ENCODE measurements at regions not wholly inside any gene's neighbourhood (a gene's known extent, or its start where the extent isn't known, plus 50 kb on each side); places are given as distances from the start of the nearest gene placed in this dataset.
"Not testable (repeated sequence)": the region's sequence is repeated elsewhere in the genome, so short reads cannot be mapped to it uniquely, and the experiment has no call there.

GRCh38 chr2:207216457-207216856, 50.7 kb upstream of the KLF7 start:
- no peak for DNase-seq (ENCODE audit: low read depth in 1 of 2, low spot score in 1 of 2)

- no peak for DNase-seq (ENCODE audit: low read depth in 1 of 2, low spot score in 1 of 2)
These were observed 51.7 kb upstream of the KLF7 start for GRCh38 chr2:207217442-207217841.

- DNase-seq (ENCODE audit: low read depth in 1 of 2, low spot score in 1 of 2) = no peak
These were observed 53.4 kb upstream of the KLF7 start for GRCh38 chr2:207219081-207219630.

GRCh38 chr2:207219676-207220501, 54.1 kb upstream of the KLF7 start:
- DNase-seq (ENCODE audit: low read depth in 1 of 2, low spot score in 1 of 2) = no peak

- DNase-seq (ENCODE audit: low read depth in 1 of 2, low spot score in 1 of 2) = no peak
These were observed 56.0 kb upstream of the KLF7 start for GRCh38 chr2:207221731-207222130.

- no peak for DNase-seq (ENCODE audit: low read depth in 1 of 2, low spot score in 1 of 2)
These were observed 57.3 kb upstream of the KLF7 start for GRCh38 chr2:207223051-207223450.

GRCh38 chr2:207224381-207224780, 58.6 kb upstream of the KLF7 start:
- no peak for DNase-seq (ENCODE audit: low read depth in 1 of 2, low spot score in 1 of 2)

- peak in 1 of 2 donors; percentile 35 for DNase-seq (ENCODE audit: low read depth in 1 of 2, low spot score in 1 of 2)
These were observed 59.2 kb upstream of the KLF7 start for GRCh38 chr2:207224791-207225482.

GRCh38 chr2:207225773-207226172, 60.0 kb upstream of the KLF7 start:
- DNase-seq (ENCODE audit: low read depth in 1 of 2, low spot score in 1 of 2) = no peak

- no peak for DNase-seq (ENCODE audit: low read depth in 1 of 2, low spot score in 1 of 2)
These were observed 60.5 kb upstream of the KLF7 start for GRCh38 chr2:207226243-207226642.

GRCh38 chr2:207226671-207227061, 60.9 kb upstream of the KLF7 start:
- no peak for DNase-seq (ENCODE audit: low read depth in 1 of 2, low spot score in 1 of 2)

GRCh38 chr2:207227062-207227748, 61.5 kb upstream of the KLF7 start:
- no peak for DNase-seq (ENCODE audit: low read depth in 1 of 2, low spot score in 1 of 2)

GRCh38 chr2:207227749-207228145, 62.0 kb upstream of the KLF7 start:
- DNase-seq (ENCODE audit: low read depth in 1 of 2, low spot score in 1 of 2) = no peak

- no peak for DNase-seq (ENCODE audit: low read depth in 1 of 2, low spot score in 1 of 2)
These were observed 62.7 kb upstream of the KLF7 start for GRCh38 chr2:207228402-207228801.

- no peak for DNase-seq (ENCODE audit: low read depth in 1 of 2, low spot score in 1 of 2)
These were observed 63.4 kb upstream of the KLF7 start for GRCh38 chr2:207229161-207229560.

GRCh38 chr2:207230261-207231105, 64.7 kb upstream of the KLF7 start:
- no peak for DNase-seq (ENCODE audit: low read depth in 1 of 2, low spot score in 1 of 2)

GRCh38 chr2:207231106-207231865, 65.5 kb upstream of the KLF7 start:
- no peak for DNase-seq (ENCODE audit: low read depth in 1 of 2, low spot score in 1 of 2)

- DNase-seq (ENCODE audit: low read depth in 1 of 2, low spot score in 1 of 2) = no peak
These were observed 66.2 kb upstream of the KLF7 start for GRCh38 chr2:207231967-207232366.

GRCh38 chr2:207233141-207233540, 67.4 kb upstream of the KLF7 start:
- DNase-seq (ENCODE audit: low read depth in 1 of 2, low spot score in 1 of 2) = not testable (repeated sequence)

- no peak for DNase-seq (ENCODE audit: low read depth in 1 of 2, low spot score in 1 of 2)
These were observed 68.0 kb upstream of the KLF7 start for GRCh38 chr2:207233731-207234130.

Measured in activated CD4-positive, alpha-beta T cell treated with anti-CD3 and anti-CD28 coated beads, Interleukin-2, amount 50 U/mL, for 24 hours (primary cell).